ENCODE measurements at regions not wholly inside any gene's neighbourhood (a gene's known extent, or its start where the extent isn't known, plus 50 kb on each side); places are given as distances from the start of the nearest gene placed in this dataset.

DNA sequence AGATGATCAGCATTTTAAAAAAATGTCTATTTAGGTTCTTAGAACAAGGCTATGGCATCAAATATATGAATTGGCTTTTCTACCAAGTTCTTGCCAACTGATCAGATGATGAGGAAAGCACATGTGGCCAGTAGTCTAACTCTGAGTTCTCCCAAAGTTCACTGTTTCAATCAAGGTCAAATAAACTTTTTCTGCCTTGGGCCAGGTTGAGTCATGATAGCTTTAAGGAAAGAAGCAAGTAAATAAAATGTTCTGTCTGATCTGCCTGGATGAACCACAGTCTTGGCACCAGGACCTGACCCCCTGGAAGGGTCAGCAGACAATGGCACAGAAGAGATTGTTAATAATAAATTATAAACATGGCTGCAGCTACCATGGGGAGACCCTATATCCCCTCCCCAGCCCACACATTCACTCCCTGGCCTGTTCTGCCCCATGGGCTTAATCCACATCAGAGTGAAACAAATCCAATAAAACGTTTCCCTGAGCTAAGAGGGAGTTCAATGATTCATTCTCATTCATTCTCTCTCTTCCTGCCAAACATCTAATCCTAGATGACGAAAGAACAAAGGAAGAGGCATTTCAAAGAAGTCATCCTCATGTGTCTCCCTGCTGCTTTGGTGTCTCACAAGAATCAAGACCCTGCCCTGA is 661.6 kb downstream of the DHX35 start:
- H3K4me3 ChIP-seq (ENCODE audit: low read depth, low read length) = no peak overlapping the region
- TF ChIP-seq, protein P1, sequence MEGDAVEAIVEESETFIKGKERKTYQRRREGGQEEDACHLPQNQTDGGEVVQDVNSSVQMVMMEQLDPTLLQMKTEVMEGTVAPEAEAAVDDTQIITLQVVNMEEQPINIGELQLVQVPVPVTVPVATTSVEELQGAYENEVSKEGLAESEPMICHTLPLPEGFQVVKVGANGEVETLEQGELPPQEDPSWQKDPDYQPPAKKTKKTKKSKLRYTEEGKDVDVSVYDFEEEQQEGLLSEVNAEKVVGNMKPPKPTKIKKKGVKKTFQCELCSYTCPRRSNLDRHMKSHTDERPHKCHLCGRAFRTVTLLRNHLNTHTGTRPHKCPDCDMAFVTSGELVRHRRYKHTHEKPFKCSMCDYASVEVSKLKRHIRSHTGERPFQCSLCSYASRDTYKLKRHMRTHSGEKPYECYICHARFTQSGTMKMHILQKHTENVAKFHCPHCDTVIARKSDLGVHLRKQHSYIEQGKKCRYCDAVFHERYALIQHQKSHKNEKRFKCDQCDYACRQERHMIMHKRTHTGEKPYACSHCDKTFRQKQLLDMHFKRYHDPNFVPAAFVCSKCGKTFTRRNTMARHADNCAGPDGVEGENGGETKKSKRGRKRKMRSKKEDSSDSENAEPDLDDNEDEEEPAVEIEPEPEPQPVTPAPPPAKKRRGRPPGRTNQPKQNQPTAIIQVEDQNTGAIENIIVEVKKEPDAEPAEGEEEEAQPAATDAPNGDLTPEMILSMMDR (conservative IDR thresholded peaks at IDR 0.05; ENCODE audit: low read depth, low read length) = no peak
- DNase-seq (ENCODE audit: low read depth) = no peak

DNA sequence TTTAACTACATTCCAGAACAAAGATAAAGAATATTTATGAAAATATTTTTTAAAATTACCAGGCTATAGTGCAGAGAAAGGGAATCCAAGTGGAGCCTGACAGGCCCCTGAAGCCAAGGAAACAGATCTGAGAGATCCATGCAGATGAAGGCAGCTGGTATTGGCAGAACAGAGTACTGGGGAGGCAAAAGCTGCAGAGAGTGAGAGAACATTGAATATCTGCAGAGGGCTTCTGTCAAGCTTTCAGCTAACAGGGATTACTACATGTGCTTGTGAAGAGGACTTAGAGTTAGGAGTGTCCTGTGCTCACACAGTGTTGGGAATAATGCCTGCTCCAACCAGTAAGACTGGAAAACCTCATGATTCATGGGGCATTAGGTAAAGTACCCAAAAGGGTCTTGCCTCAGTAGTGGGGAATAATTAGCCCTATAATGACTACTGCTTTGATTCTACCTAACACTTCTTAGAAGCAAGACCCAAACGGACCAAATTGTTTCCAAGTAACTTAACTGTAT is 657.2 kb downstream of the DHX35 start:
- TF ChIP-seq, protein P1 (conservative IDR thresholded peaks at IDR 0.05; ENCODE audit: low read depth, low read length) = no peak
- H3K4me3 ChIP-seq (ENCODE audit: low read depth, low read length) = no peak overlapping the region
- no peak for DNase-seq (ENCODE audit: low read depth)

GRCh38 chr20:39611901-39612300 is 649.8 kb downstream of the DHX35 start:
- TF ChIP-seq, protein P1 (conservative IDR thresholded peaks at IDR 0.05; ENCODE audit: low read depth, low read length) = no peak
- DNase-seq (ENCODE audit: low read depth) = no peak
- H3K4me3 ChIP-seq (ENCODE audit: low read depth, low read length) = no peak overlapping the region

GRCh38 chr20:39607141-39607540 is 645.0 kb downstream of the DHX35 start:
- TF ChIP-seq, protein P1 (conservative IDR thresholded peaks at IDR 0.05; ENCODE audit: low read depth, low read length) = no peak
- H3K4me3 ChIP-seq (ENCODE audit: low read depth, low read length) = no peak overlapping the region
- no peak for DNase-seq (ENCODE audit: low read depth)

- peak; percentile 7 for DNase-seq (ENCODE audit: low read depth)
- TF ChIP-seq, protein P1 (conservative IDR thresholded peaks at IDR 0.05; ENCODE audit: low read depth, low read length) = no peak
- no peak overlapping the region for H3K4me3 ChIP-seq (ENCODE audit: low read depth, low read length)
Observed at GRCh38 chr20:39605908-39606307, 643.8 kb downstream of the DHX35 start.

- no peak overlapping the region for H3K4me3 ChIP-seq (ENCODE audit: low read depth, low read length)
- DNase-seq (ENCODE audit: low read depth) = no peak
- TF ChIP-seq, protein P1 (conservative IDR thresholded peaks at IDR 0.05; ENCODE audit: low read depth, low read length) = no peak
Observed at GRCh38 chr20:39605361-39605760, 643.2 kb downstream of the DHX35 start.

- no peak overlapping the region for H3K4me3 ChIP-seq (ENCODE audit: low read depth, low read length)
- TF ChIP-seq, protein P1 (conservative IDR thresholded peaks at IDR 0.05; ENCODE audit: low read depth, low read length) = no peak
- no peak for DNase-seq (ENCODE audit: low read depth)
Observed at GRCh38 chr20:39603219-39603618, 641.1 kb downstream of the DHX35 start.

All from epithelial cell of proximal tubule (primary cell).